A549 (cell line): ENCODE measurements at regions not wholly inside any gene's neighbourhood (a gene's known extent, or its start where the extent isn't known, plus 50 kb on each side); places are given as distances from the start of the nearest gene placed in this dataset.
A peak's percentile ranks its signal among the peaks of the same experiment; 100 is the strongest.

ENCODE experiments used
- ATAC-seq, 2 experiments: fragments of 200-7000 bp in 1 of 2; fragments of >200 bp in 1 of 2; cut with Nextera tagmentation in 1 of 2; cut with Tn5 transposase in 1 of 2; 3 replicates each; pipeline versions ENCODE4 v1.8.0 to v1.9.1; 2018 to 2020; ENCODE audit warnings: mild to moderate bottlenecking in 1 of 2, moderate library complexity in 1 of 2
- CTCF ChIA-PET: fragments of 300-600 bp; sonication (Branson Sonifier 250); formaldehyde crosslinking; extraction: SDS; loops from one replicate; lab custom pipeline; 2021; ENCODE audit warnings: antibody characterized with exemption, inconsistent platforms; lab: Yijun Ruan, JAX
- POLR2A ChIA-PET: fragments of 350-600 bp; formaldehyde crosslinking; extraction: SDS; loops from one replicate; lab custom pipeline; 2021; ENCODE audit warnings: antibody characterized with exemption, inconsistent platforms; lab: Yijun Ruan, JAX
- DNase-seq, 2 experiments: peaks; one replicate each; pipeline versions ENCODE4 v3.0.0 to v3.0.0-alpha.2; 2011 to 2016; ENCODE audit warnings: low read depth in 1 of 2, low spot score in 1 of 2
- FAIRE-seq: peaks from 2 replicates; lab custom pipeline; 2011; peaks lifted over from hg19 to GRCh38; lab: Jason Lieb, UNC
- H3K27ac ChIP-seq, 2 experiments: fragments of >200 bp; sonication (Bioruptor Twin); formaldehyde crosslinking; 3 replicates each; pipeline ENCODE4 v1.5.1; 2016 to 2017
- H3K4me1 ChIP-seq: fragments of >200 bp; sonication (Bioruptor Twin); formaldehyde crosslinking; 3 replicates; pipeline ENCODE4 v1.6.1; 2016
- H3K4me2 ChIP-seq: fragments of >200 bp; sonication (Bioruptor Twin); formaldehyde crosslinking; 3 replicates; pipeline ENCODE4 v1.6.1; 2016
- H3K4me3 ChIP-seq: fragments of >200 bp; sonication (Bioruptor Twin); formaldehyde crosslinking; 3 replicates; pipeline ENCODE4 v1.5.1; 2016
- H3K9me3 ChIP-seq: fragments of >200 bp; sonication (Bioruptor Twin); formaldehyde crosslinking; 3 replicates; pipeline ENCODE4 v1.6.1; 2016
- ATOH8 ChIP-seq: fragments of 250-450 bp; sonication (Bioruptor Pico); IDR thresholded peaks from 2 replicates; pipeline ENCODE4 v1.5.0; 2020; ENCODE audit warnings: low read depth, mild to moderate bottlenecking, moderate library complexity
- CEBPB ChIP-seq, 2 experiments: fragments of >200 bp in 1 of 2; sonication (Bioruptor Twin) in 1 of 2; formaldehyde crosslinking in 1 of 2; IDR thresholded peaks; 2 replicates each; pipeline ENCODE4 v1.6.1; 2012 to 2016
- CHD4 ChIP-seq: fragments of 200-600 bp; sonication (generic); IDR thresholded peaks from 2 replicates; pipeline ENCODE4 v1.6.1; 2016; ENCODE audit warnings: antibody characterized with exemption, mild to moderate bottlenecking, borderline replicate concordance
- EHF ChIP-seq: fragments of 250-450 bp; sonication (Bioruptor Pico); IDR thresholded peaks from 2 replicates; pipeline ENCODE4 v1.5.0; 2020; ENCODE audit warnings: mild to moderate bottlenecking
- ESRRA ChIP-seq: fragments of 150-350 bp; IDR thresholded peaks from 2 replicates; pipeline ENCODE4 v1.6.1; 2014; ENCODE audit warnings: mild to moderate bottlenecking, low read length, borderline replicate concordance
- HMGXB4 ChIP-seq: fragments of 250-450 bp; sonication (Bioruptor Pico); IDR thresholded peaks from 2 replicates; pipeline ENCODE4 v1.5.0; 2021; ENCODE audit warnings: mild to moderate bottlenecking, moderate library complexity, borderline replicate concordance
- HOXA7 ChIP-seq: fragments of 250-450 bp; sonication (Bioruptor Pico); IDR thresholded peaks from 2 replicates; pipeline ENCODE4 v1.5.0; 2020; ENCODE audit warnings: mild to moderate bottlenecking, moderate library complexity
- HOXB13 ChIP-seq: fragments of 250-450 bp; sonication (Bioruptor Pico); IDR thresholded peaks from 2 replicates; pipeline ENCODE4 v1.5.0; 2020; ENCODE audit warnings: low read depth, mild to moderate bottlenecking, moderate library complexity
- HOXB5 ChIP-seq: fragments of 250-450 bp; sonication (Bioruptor Pico); IDR thresholded peaks from 2 replicates; pipeline ENCODE4 v1.5.0; 2020; ENCODE audit warnings: mild to moderate bottlenecking, moderate library complexity
- JUNB ChIP-seq: fragments of >200 bp; sonication (Bioruptor Twin); formaldehyde crosslinking; IDR thresholded peaks from 2 replicates; pipeline ENCODE4 v1.6.1; 2016
- KDM5A ChIP-seq: fragments of 200-600 bp; sonication (generic); IDR thresholded peaks from 2 replicates; pipeline ENCODE4 v1.6.1; 2016; ENCODE audit warnings: antibody characterized with exemption, mild to moderate bottlenecking
- RAD21 ChIP-seq, 2 experiments: fragments of >200 bp in 1 of 2; sonication (Bioruptor Twin) in 1 of 2; formaldehyde crosslinking in 1 of 2; IDR thresholded peaks in 1 of 2; conservative IDR thresholded peaks in 1 of 2; 2 replicates in 1 of 2; 3 replicates in 1 of 2; pipeline ENCODE4 v1.6.1; 2012 to 2018; ENCODE audit warnings: inconsistent platforms in 1 of 2
- RCOR1 ChIP-seq: fragments of 150-350 bp; IDR thresholded peaks from 2 replicates; pipeline ENCODE4 v1.6.1; 2014; ENCODE audit warnings: antibody characterized with exemption, low read length, low read depth
- RFX5 ChIP-seq: fragments of 450-650 bp; IDR thresholded peaks from 2 replicates; pipeline ENCODE4 v1.7.1; 2014; ENCODE audit warnings: antibody characterized with exemption, mild to moderate bottlenecking, moderate library complexity
- TFCP2L1 ChIP-seq: fragments of 250-450 bp; sonication (Bioruptor Pico); IDR thresholded peaks from 2 replicates; pipeline ENCODE4 v1.5.0; 2021; ENCODE audit warnings: mild to moderate bottlenecking
- TP53 ChIP-seq: fragments of 250-450 bp; sonication (Bioruptor Pico); IDR thresholded peaks from 2 replicates; pipeline ENCODE4 v1.5.0; 2021; ENCODE audit warnings: mild to moderate bottlenecking, moderate library complexity
- ZC3H11A ChIP-seq: fragments of 450-650 bp; IDR thresholded peaks from 2 replicates; pipeline ENCODE4 v1.6.1; 2014; ENCODE audit warnings: antibody characterized with exemption, mild to moderate bottlenecking
- ZFP36 ChIP-seq: fragments of 450-650 bp; IDR thresholded peaks from 2 replicates; pipeline ENCODE4 v1.6.1; 2014; ENCODE audit warnings: borderline replicate concordance; ENCODE audit not compliant: partially characterized antibody
- ZSCAN20 ChIP-seq: fragments of 250-450 bp; sonication (Bioruptor Pico); IDR thresholded peaks from 2 replicates; pipeline ENCODE4 v1.8.0; 2022; ENCODE audit warnings: mild to moderate bottlenecking, moderate library complexity
- WGBS: methylation state at CpG from one replicate; pipeline ENCODE4 v1.1.6; 2017; ENCODE audit errors: missing lambda C conversion rate; 5-methylcytosine and 5-hydroxymethylcytosine counted together
- TF ChIP-seq, protein P1 (sequence below): fragments of 200-600 bp; sonication (generic); IDR thresholded peaks from 2 replicates; pipeline ENCODE4 v1.6.1; 2016; ENCODE audit warnings: antibody characterized with exemption, mild to moderate bottlenecking, moderate library complexity

- CTCF ChIA-PET: no interaction called here
Measured at GRCh38 chr14:55892906-55893305, 225.3 kb upstream of the PELI2 start.

GRCh38 chr14:55893705-55894104 lies 224.5 kb upstream of the PELI2 start:
- 84% methylated on average over 5 of the region's 5 CpGs for WGBS
- DNase-seq: no peak
- FAIRE-seq: no peak
- TF ChIP-seq HOXB5 (CRISPR knock-in tag) (no peak), HOXB13 (no peak), ZSCAN20 (CRISPR knock-in tag) (no peak), ATOH8 (CRISPR knock-in tag) (no peak), JUNB (no peak), RAD21 (conservative IDR thresholded peaks at IDR 0.05 in 1 of 2, IDR thresholded peaks at IDR 0.05 in 1 of 2) (no peak), CHD4 (no peak), RFX5 (no peak), EHF (CRISPR knock-in tag) (no peak), CEBPB (IDR thresholded peaks at IDR 0.05) (no peak), HOXA7 (CRISPR knock-in tag) (no peak), ESRRA (no peak), TP53 (CRISPR knock-in tag) (no peak)
- TF ChIP-seq, protein P1, sequence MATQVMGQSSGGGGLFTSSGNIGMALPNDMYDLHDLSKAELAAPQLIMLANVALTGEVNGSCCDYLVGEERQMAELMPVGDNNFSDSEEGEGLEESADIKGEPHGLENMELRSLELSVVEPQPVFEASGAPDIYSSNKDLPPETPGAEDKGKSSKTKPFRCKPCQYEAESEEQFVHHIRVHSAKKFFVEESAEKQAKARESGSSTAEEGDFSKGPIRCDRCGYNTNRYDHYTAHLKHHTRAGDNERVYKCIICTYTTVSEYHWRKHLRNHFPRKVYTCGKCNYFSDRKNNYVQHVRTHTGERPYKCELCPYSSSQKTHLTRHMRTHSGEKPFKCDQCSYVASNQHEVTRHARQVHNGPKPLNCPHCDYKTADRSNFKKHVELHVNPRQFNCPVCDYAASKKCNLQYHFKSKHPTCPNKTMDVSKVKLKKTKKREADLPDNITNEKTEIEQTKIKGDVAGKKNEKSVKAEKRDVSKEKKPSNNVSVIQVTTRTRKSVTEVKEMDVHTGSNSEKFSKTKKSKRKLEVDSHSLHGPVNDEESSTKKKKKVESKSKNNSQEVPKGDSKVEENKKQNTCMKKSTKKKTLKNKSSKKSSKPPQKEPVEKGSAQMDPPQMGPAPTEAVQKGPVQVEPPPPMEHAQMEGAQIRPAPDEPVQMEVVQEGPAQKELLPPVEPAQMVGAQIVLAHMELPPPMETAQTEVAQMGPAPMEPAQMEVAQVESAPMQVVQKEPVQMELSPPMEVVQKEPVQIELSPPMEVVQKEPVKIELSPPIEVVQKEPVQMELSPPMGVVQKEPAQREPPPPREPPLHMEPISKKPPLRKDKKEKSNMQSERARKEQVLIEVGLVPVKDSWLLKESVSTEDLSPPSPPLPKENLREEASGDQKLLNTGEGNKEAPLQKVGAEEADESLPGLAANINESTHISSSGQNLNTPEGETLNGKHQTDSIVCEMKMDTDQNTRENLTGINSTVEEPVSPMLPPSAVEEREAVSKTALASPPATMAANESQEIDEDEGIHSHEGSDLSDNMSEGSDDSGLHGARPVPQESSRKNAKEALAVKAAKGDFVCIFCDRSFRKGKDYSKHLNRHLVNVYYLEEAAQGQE: no peak
- H3K4me1 ChIP-seq: peaks cover 11% of the 10 kb centered on the region
- no peak overlapping the region for H3K4me3 ChIP-seq
- H3K9me3 ChIP-seq: no peaks in the 10 kb centered on the region
- ChIA-PET CTCF (no interaction called here), POLR2A (no interaction called here)
- no peak overlapping the region for H3K4me2 ChIP-seq
- no peak for ATAC-seq
- H3K27ac ChIP-seq: no peak overlapping the region

More at GRCh38 chr14:55892906-55893305, 225.3 kb upstream of the PELI2 start:
- Histone ChIP-seq H3K9me3 (no peaks in the 10 kb centered on the region), H3K4me1 (peaks cover 15% of the 10 kb centered on the region), H3K4me2 (no peak overlapping the region), H3K4me3 (no peak overlapping the region), H3K27ac (no peak overlapping the region)
- TF ChIP-seq ZFP36 (no peak), KDM5A (no peak), ESRRA (no peak), TFCP2L1 (CRISPR knock-in tag) (no peak), JUNB (no peak), HOXB13 (no peak), TP53 (CRISPR knock-in tag) (no peak), RCOR1 (no peak), ZC3H11A (no peak), HMGXB4 (CRISPR knock-in tag) (no peak), ZSCAN20 (CRISPR knock-in tag) (no peak)
- POLR2A ChIA-PET: no interaction called here
- WGBS: 73% methylated on average over 4 of the region's 4 CpGs
- DNase-seq (no peak), FAIRE-seq (peak; percentile 51), ATAC-seq (no peak)
